ENCODE measurements at regions not wholly inside any gene's neighbourhood (a gene's known extent, or its start where the extent isn't known, plus 50 kb on each side); places are given as distances from the start of the nearest gene placed in this dataset.

GRCh38 chr7:135812148-135812547 lies 63.5 kb upstream of the FAM180A start:
- TF ChIP-seq, protein P1, sequence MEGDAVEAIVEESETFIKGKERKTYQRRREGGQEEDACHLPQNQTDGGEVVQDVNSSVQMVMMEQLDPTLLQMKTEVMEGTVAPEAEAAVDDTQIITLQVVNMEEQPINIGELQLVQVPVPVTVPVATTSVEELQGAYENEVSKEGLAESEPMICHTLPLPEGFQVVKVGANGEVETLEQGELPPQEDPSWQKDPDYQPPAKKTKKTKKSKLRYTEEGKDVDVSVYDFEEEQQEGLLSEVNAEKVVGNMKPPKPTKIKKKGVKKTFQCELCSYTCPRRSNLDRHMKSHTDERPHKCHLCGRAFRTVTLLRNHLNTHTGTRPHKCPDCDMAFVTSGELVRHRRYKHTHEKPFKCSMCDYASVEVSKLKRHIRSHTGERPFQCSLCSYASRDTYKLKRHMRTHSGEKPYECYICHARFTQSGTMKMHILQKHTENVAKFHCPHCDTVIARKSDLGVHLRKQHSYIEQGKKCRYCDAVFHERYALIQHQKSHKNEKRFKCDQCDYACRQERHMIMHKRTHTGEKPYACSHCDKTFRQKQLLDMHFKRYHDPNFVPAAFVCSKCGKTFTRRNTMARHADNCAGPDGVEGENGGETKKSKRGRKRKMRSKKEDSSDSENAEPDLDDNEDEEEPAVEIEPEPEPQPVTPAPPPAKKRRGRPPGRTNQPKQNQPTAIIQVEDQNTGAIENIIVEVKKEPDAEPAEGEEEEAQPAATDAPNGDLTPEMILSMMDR (IDR thresholded peaks at IDR 0.05), result no peak
- no peak for TF ChIP-seq POLR2A (IDR thresholded peaks at IDR 0.05)

Measured in uterus (tissue), 2 donors.